GM21515 (cell line): ENCODE measurements at regions not wholly inside any gene's neighbourhood (a gene's known extent, or its start where the extent isn't known, plus 50 kb on each side); places are given as distances from the start of the nearest gene placed in this dataset.

Experiments used
- ATAC-seq: cut with Tn5 transposase; IDR thresholded peaks from one replicate; pipeline ENCODE4 v1.9.1; 2021; ENCODE audit not compliant: unreplicated experiment

DNA sequence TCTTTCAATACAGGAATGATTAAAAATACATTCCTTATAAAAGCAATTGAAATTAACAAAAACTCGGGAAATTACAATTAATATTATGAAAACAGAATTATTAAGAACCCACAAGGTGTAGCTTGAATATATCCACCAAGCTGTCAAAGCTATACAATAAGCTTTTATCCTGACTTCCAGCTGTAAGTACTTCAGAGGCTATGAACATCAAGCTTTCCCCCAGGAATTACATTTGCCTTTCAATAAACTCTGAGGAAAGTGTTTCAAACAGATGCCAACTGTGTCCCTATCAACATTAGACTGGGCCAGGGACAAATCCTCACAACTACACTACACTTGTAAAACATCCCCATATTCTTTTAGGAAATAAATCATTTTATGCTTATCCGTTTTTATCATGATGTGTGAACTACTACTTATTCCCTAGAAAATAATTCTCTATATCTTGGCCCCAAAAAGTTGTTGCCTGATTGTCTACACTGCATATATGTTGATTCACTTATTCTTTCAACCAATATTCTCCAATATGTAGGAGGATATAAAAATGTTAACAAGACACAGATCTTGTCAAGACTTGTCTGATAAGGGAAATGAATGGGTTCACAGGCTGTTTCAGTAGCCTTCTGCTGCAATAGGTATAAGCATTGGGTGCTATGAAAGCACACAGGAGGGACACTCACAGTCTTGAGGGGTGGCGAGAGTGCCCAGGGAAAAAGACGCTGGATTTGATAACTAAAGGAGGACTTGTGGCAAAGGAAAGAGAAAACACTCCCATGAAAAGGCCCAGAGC, 494.1 kb downstream of the CENPC start:
- ATAC-seq: no peak

GRCh38 chr4:67049446-67049845, 495.9 kb downstream of the CENPC start:
- ATAC-seq: no peak

DNA sequence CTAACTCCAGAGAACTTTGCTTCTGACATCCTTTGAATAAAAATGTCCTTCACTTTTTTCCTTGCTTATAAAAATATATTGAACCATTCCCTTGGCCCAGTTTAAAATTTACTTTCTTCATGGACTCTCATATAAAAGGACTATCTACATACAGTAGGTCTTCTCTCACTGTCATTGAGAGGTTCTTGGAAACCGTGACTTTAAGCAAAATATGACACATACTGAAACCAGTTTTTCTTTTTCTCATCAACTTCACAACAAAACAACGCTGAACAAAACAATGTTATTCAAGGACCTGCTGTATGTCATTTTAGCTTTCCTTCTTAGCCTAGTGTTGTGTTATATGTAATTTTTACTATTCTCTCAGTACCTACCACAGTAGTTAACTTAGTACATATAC, 496.8 kb downstream of the CENPC start:
- no peak for ATAC-seq

GRCh38 chr4:67040315-67040714, 505.0 kb downstream of the CENPC start:
- no peak for ATAC-seq

DNA sequence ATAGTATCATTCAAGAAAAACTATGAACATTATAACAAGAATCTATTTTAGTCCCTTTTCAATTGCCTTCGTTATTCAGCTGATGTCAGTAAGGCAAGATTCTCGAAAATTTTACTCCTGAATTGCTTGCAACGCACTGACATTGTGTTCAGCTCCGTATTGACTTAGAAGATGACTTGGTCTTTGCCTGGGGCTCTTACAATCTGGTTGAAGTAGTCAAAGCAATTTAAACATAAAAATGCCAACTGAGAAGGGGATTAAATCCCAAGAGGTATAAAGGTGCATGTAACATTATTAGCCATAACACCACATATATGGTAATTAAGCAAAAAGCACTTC, 507.1 kb downstream of the CENPC start:
- no peak for ATAC-seq

- no peak for ATAC-seq
Observed at GRCh38 chr4:67037504-67038227, 507.6 kb downstream of the CENPC start.

- no peak for ATAC-seq
Observed at GRCh38 chr4:67036791-67037190, 508.5 kb downstream of the CENPC start.

- ATAC-seq: no peak
Observed at GRCh38 chr4:67035986-67036385, 509.3 kb downstream of the CENPC start.

DNA sequence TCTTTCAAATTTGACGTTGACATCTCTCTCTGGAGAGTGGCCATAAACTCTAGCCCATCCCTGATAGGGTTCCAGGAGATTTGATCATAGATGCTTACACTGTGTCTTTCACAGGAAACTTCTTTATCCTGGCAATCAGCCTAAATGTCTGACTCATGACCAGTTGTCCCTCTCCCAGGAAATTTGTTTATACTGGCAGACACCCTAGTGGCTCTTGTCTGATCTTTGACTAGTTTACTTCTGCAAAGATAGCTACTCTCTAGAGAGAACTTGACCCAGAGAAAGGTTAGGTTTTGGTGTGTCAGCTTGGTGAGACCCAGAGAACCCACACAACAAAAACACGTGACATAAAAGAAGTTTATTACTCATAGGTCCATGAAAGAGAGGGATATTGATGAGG, 509.8 kb downstream of the CENPC start:
- no peak for ATAC-seq

GRCh38 chr4:67030636-67031035, 514.7 kb downstream of the CENPC start:
- no peak for ATAC-seq

GRCh38 chr4:67020438-67020797, 524.9 kb downstream of the CENPC start:
- ATAC-seq: no peak

- no peak for ATAC-seq
Observed at GRCh38 chr4:67019686-67020437, 525.4 kb downstream of the CENPC start.

GRCh38 chr4:67014592-67014991, 530.7 kb downstream of the CENPC start:
- ATAC-seq: no peak

DNA sequence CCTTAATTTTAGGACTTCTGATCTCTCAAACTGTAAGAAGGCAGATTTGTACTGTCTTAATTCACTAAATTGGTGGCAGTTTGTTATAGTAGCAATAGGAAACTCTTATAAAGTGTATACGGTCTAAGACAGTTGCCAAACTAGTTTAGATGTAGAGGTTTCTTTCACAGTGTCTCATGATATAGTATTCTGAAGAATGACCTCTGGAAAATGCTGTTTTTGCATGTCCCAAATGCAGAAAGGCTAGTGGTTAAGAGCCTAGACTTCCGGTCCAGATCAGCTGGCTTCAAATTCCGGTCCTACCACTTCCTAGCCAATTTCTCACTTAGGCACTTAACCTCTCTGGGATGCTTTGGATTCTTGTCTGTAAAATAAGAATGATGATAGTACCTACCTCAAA, 538.5 kb downstream of the CENPC start:
- ATAC-seq: no peak

GRCh38 chr4:66991521-66991920, 553.8 kb downstream of the CENPC start:
- ATAC-seq: no peak

GRCh38 chr4:66974665-66975064, 570.6 kb downstream of the CENPC start:
- ATAC-seq: no peak

- no peak for ATAC-seq
Observed at GRCh38 chr4:66972087-66972486, 573.2 kb downstream of the CENPC start.

DNA sequence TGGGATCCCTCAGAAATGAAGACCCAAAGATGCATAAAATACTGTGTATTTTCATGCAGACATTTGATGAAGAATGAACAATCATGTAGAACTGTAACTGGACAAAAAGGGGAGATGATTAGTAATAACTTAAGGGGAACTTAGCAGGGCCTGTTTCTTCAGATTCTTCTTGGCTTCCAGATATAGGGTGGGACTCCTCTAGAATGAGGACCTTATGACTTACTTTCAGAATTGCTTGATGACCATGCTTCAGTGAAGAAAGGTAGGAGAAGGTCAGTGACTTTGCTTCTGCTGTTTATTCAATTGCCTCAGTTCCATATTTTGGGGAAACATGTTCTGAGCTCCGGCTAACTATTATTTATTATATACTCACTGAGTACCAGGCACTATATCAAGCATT, 580.8 kb downstream of the CENPC start:
- ATAC-seq: no peak

DNA sequence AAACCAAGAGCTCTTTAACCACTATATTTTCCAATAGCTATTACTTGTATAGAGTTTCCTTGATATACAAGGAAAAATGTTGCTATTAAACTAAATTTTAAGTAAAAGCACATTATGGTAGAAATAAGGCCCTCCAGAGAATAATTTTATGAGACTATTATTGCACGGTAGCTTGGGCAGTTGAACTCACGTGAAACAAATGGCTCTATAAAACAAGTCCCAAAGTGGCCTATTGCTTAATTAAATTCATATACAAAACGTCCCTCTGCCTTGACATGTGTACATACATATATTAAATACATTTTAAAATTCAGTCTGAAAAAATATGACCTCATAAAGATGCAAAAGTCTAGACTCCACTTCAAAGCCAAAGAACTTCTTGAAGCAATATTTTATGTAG, 582.2 kb downstream of the CENPC start:
- ATAC-seq: no peak

- ATAC-seq: no peak
Observed at GRCh38 chr4:66959207-66959606, 586.1 kb downstream of the CENPC start.

DNA sequence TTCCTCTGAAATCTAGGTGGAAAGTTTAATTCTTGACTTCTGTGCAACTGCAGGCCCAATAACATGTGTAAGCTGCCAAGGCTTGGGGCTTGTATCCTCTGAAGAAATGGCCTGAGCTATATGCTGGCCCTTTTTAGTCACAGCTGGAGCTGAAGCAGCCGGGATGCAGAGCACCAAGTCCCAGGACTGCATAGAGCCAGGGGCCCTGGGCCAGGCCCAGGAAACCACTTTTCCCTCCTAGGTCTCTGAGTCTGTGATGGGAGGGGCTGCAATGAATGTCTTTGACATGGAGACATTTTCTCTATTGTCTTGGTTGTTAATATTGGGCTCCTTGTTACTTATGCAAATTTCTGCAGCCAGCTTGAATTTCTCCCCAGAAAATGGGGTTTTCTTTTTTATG, 588.5 kb downstream of the CENPC start:
- no peak for ATAC-seq

DNA sequence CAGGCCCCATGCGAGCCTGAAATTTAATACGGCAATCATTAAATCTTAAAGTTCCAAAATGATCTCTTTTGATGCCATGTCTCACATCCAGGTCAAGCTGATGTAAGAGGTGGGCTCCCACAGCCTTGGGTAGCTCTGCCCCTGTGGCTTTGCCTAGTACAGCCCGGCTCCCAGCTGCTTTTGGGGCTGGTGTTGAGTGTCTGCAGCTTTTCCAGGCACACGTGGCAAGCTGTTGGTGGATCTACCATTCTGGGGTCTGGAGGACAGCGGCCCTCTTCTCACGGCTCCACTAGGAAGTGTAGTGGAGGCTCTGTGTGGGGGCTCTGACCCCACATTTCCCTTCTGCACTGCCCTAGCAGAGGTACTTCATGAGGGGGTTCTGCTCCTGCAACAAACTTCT, 588.9 kb downstream of the CENPC start:
- ATAC-seq: no peak
